Left lung (tissue), 4 donors: ENCODE measurements at regions not wholly inside any gene's neighbourhood (a gene's known extent, or its start where the extent isn't known, plus 50 kb on each side); places are given as distances from the start of the nearest gene placed in this dataset.

Experiments
- ATAC-seq: fragments of 200-7000 bp; cut with Tn5 transposase; one replicate; pipeline ENCODE4 v1.9.1; 2020; ENCODE audit warnings: moderate library complexity
- DNase-seq, 4 donors: peaks; one replicate each; pipeline ENCODE4 v3.0.0-alpha.2; 2013 to 2020
- H3K27ac ChIP-seq, 2 donors: fragments of 200-600 bp; sonication (generic) in 1 of 2; one replicate each; pipeline versions ENCODE4 v1.5.0 to v1.8.0; 2020 to 2021
- H3K27me3 ChIP-seq, 2 donors: fragments of 200-600 bp; sonication (generic) in 1 of 2; one replicate each; pipeline versions ENCODE4 v1.5.0 to v1.8.0; 2020 to 2021
- H3K36me3 ChIP-seq, 2 donors: fragments of 200-600 bp; sonication (generic) in 1 of 2; one replicate each; pipeline versions ENCODE4 v1.5.0 to v1.8.0; 2020 to 2021
- H3K4me1 ChIP-seq, 2 donors: fragments of 200-600 bp; one replicate each; pipeline ENCODE4 v1.8.0; 2021
- H3K4me3 ChIP-seq, 2 donors: fragments of 200-600 bp; sonication (generic) in 1 of 2; one replicate each; pipeline versions ENCODE4 v1.5.0 to v1.8.0; 2020 to 2021; ENCODE audit warnings: mild to moderate bottlenecking in 1 of 2
- H3K9me3 ChIP-seq, 2 donors: fragments of 200-600 bp; sonication (generic) in 1 of 2; one replicate each; pipeline versions ENCODE4 v1.5.0 to v1.8.0; 2020 to 2021
- CTCF ChIP-seq, 2 donors: fragments of 200-600 bp; sonication (generic) in 1 of 2; IDR thresholded peaks; one replicate each; pipeline versions ENCODE4 v1.5.0 to v1.8.0; 2021; ENCODE audit warnings: antibody characterized with exemption in 2 of 2
- intact Hi-C, 2 donors: fragments of 100-400 bp; cut with DNase I; formaldehyde crosslinking; loops; one replicate each; pipeline versions ENCODE4 v1.11.2 to v1.14.2; 2022
- donor health status: DM: no; HTN: yes; CAD: no.
- donor health status: DM: no; HTN: no; CAD: no.

DNA sequence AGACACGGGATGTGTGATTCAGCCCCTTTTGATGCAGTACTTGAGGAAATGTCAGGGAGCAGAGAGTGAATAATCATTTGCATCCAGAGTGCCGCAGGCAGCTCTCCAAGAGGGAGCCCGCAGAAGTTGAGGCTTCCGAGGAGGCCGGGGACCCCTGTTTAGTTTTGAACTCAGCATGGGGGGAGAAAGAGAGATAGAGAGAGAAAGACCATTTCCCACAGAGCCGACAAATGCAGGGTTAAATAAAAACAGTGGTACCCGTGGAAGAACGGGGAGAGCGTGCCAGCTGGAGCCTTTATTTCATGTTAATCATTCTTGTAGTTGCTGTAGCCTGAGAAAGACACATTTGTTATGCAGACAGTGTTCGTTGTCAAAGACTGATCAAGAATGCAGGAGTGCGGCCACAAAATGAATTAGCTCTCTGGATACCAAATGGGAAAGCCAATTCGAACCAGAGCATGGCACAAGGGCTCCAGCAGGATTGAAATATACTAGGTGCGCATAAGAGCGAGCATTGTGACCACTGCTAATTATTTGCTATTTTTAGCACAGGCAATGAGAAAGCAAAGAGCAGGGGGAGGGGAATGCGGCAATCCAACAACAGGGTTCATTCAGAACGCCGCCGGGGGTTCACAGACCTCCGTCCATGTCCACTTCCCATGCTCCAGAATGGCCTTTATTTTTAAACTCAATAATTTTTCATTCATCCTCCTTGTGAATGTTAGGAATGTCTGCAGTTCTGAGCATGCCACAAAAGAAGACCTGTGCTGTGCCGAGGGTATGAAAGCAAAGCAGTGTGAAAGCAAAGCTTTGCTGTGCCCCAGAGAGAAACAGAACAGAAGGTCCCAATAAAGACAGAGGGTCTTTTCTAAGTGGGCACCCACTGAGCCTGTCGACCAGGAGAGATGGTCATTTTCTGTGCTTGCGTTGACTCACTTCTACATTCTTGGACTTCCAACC is 243.9 kb upstream of the VCX3A start:
- no peak for TF ChIP-seq CTCF (IDR thresholded peaks at IDR 0.05)
- ATAC-seq (no peak), DNase-seq (no peak)

GRCh38 chrX:6777238-6778002 is 242.5 kb upstream of the VCX3A start:
- no peaks in the 10 kb centered on the region for H3K36me3 ChIP-seq
- H3K9me3 ChIP-seq = no peaks in the 10 kb centered on the region
- H3K27ac ChIP-seq = no peak overlapping the region
- ATAC-seq = no peak
- intact Hi-C loops = no loop called here
- no peak for TF ChIP-seq CTCF (IDR thresholded peaks at IDR 0.05)
- H3K27me3 ChIP-seq = no peaks in the 10 kb centered on the region
- no peak for DNase-seq
- H3K4me1 ChIP-seq = no peaks in the 10 kb centered on the region
- no peak overlapping the region for H3K4me3 ChIP-seq

More for the DNA sequence above, 243.9 kb upstream of the VCX3A start:
- no peak overlapping the region for H3K4me3 ChIP-seq
- H3K4me1 ChIP-seq = no peaks in the 10 kb centered on the region
- H3K27me3 ChIP-seq = no peaks in the 10 kb centered on the region
- H3K27ac ChIP-seq = no peak overlapping the region
- intact Hi-C loops = no loop called here
- H3K9me3 ChIP-seq = no peaks in the 10 kb centered on the region
- no peaks in the 10 kb centered on the region for H3K36me3 ChIP-seq

DNA sequence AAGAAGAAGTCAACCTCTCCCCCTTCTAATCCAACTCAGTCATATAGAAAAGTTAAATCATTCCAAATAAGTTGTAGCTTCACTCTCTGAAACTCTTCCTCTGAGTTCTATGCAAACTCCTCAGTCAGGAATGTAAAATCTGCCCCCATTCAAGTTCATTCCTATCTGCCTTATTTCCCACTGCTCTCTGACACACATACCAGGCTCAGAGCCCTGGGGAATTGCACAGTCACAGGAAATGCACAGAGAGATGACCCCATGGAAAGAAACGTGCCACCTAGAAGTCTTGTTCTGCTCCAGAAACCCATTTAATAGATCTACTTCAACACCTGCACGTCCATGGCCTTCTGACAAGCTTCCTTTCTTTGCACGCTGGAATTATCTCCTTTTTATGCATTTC is 236.0 kb upstream of the VCX3A start:
- TF ChIP-seq CTCF (IDR thresholded peaks at IDR 0.05) = no peak
- intact Hi-C loops = no loop called here
- DNase-seq = no peak
- no peaks in the 10 kb centered on the region for H3K4me1 ChIP-seq
- H3K36me3 ChIP-seq = no peaks in the 10 kb centered on the region
- no peak for ATAC-seq
- H3K4me3 ChIP-seq = no peak overlapping the region
- peaks cover 0 to 2% of the 10 kb centered on the region in 2 donors for H3K9me3 ChIP-seq
- no peak overlapping the region for H3K27ac ChIP-seq
- no peaks in the 10 kb centered on the region for H3K27me3 ChIP-seq

DNA sequence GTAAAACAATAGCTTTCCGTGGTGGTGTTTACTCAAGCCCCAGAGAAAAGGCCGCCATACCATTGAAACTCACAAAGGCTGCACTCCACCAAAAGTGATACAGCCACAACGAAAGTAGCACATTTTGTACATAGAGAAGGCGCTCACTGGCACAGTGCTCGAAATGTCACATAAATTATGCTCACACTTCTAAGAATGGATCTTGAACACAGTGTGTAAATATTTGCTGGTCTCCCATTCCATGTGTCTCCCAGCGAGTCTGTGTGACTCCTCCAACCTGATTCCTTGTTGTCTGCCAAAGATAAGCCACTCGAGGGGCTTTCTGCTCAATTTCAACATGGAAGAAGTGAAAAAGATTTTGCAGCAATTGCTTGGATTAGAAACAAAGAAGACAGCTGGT is 234.0 kb upstream of the VCX3A start:
- Histone ChIP-seq H3K9me3 (peaks cover 0 to 5% of the 10 kb centered on the region in 2 donors), H3K27ac (no peak overlapping the region), H3K36me3 (no peaks in the 10 kb centered on the region), H3K4me3 (no peak overlapping the region), H3K27me3 (no peaks in the 10 kb centered on the region), H3K4me1 (no peaks in the 10 kb centered on the region)
- TF ChIP-seq CTCF (IDR thresholded peaks at IDR 0.05) = no peak
- no peak for DNase-seq
- intact Hi-C loops = no loop called here
- ATAC-seq = no peak

DNA sequence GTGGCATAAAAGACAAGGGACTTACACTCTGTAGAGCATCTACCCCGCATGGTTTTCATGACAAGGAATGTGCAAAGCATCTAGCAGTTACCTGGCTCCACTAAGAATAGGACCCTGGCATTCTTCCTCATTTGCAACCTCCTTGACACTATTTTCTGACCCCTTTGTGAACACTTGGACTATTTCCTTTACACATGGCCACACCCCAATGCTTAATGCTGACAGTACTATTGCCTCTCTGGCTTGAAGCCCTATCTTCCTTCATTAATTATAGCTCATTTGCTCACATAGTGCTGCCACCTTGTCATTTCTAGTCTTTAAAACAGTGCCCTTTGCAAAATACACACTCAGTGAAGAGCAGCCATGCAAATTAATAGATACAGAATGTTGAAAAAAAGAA is 226.3 kb upstream of the VCX3A start:
- Histone ChIP-seq H3K4me3 (no peak overlapping the region), H3K27me3 (no peaks in the 10 kb centered on the region), H3K36me3 (no peaks in the 10 kb centered on the region), H3K9me3 (peaks cover 0 to 5% of the 10 kb centered on the region in 2 donors), H3K27ac (no peak overlapping the region), H3K4me1 (no peaks in the 10 kb centered on the region)
- no peak for DNase-seq
- intact Hi-C loops = no loop called here
- no peak for ATAC-seq
- no peak for TF ChIP-seq CTCF (IDR thresholded peaks at IDR 0.05)
